ENCODE measurements at regions not wholly inside any gene's neighbourhood (a gene's known extent, or its start where the extent isn't known, plus 50 kb on each side); places are given as distances from the start of the nearest gene placed in this dataset.
A peak's percentile ranks its signal among the peaks of the same experiment; 100 is the strongest.
"Not testable (repeated sequence)": the region's sequence is repeated elsewhere in the genome, so short reads cannot be mapped to it uniquely, and the experiment has no call there.

DNA sequence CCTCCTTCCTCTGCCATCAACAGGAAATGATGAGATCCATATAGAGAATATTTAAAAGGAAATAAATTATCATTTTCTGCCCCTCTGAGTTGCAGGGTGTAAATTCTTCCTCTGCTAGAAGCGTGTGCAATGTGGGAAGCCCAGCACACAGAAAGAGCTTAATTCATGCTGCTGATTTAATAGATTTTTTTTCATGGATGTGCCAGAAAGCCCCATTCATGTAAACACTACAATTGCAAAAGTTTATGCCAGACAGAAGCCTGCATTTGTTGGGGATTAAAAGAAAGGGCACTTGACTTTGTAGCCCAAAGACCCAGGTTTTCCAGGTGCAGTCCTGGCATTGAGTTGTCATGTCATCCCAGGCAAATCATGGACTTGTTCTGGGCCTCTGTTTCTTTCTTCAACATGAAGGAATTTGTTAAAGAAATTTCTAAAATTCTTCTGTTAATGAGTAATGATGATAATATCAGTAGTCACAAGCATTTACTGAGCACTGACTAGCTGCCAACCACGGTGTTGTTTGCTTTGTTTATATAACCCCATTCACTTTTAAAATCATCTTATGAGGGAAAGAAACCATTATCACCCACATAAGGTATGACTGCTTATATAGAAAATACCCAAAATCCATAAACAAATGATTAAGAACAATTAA lies 341.7 kb downstream of the ANAPC1 start:
- not testable (repeated sequence) for H3K4me1 Mint-ChIP-seq, H3K4me3 Mint-ChIP-seq, H3K9me3 Mint-ChIP-seq, H3K27ac Mint-ChIP-seq, H3K27me3 Mint-ChIP-seq, H3K36me3 Mint-ChIP-seq, ATAC-seq

DNA sequence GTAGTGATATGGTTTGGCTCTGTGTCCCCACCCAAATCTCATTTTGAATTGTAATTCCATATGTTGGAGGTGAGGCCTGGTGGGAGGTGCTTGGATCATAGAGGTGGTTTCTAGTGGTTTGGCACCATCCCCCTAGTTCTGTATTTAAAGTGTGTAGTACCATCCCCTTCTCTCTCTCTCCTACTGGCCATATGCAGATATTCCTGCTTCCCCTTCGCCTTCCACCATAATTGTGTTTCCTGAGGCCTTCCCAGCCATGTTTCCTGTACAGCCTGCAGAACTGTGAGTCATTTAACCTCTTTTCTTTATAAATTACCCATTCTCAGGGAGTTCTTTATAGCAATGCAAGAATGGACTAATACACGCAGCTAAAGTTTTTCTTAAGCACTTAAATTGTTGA lies 340.0 kb downstream of the ANAPC1 start:
- H3K27me3 Mint-ChIP-seq = not testable (repeated sequence)

DNA sequence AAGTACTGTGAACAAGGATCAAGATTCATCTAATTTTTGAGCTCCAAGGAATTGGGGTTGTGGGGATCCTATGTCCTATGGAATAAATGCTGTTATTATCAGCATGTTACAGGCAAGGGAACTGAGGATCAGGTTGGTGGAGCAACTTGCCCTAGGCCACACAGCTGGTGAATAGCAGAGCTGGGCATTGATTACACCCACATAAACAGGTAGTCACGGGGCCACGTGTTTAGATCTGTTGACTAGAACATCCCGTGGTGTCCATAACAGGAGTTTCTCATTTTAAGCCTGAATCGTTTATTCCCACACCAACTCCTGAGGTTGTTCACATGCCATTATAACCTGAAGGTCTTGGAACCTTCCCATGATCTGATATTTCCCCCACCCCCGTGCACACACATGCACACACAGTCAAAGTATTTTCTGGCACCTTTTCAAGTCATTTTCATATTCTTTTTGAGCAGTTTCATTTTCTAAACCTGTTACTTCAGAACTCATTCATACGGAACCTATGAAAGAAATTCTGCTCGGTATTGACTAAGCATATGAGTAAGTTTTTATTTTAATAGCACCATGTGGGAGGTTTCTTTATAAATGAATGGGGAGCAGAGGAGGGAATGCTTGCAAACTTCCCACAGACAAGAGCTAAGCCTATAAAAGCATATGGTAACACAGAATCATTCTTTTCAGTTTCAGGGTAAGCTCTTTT lies 338.1 kb downstream of the ANAPC1 start:
- H3K4me3 Mint-ChIP-seq, H3K27ac Mint-ChIP-seq, H3K36me3 Mint-ChIP-seq, H3K9me3 Mint-ChIP-seq, H3K27me3 Mint-ChIP-seq, H3K4me1 Mint-ChIP-seq: not testable (repeated sequence)
- peak; percentile 80 for ATAC-seq

More for the DNA sequence above, 340.0 kb downstream of the ANAPC1 start:
- H3K9me3 Mint-ChIP-seq, H3K27ac Mint-ChIP-seq, H3K36me3 Mint-ChIP-seq, H3K4me3 Mint-ChIP-seq, H3K4me1 Mint-ChIP-seq, ATAC-seq: not testable (repeated sequence)

DNA sequence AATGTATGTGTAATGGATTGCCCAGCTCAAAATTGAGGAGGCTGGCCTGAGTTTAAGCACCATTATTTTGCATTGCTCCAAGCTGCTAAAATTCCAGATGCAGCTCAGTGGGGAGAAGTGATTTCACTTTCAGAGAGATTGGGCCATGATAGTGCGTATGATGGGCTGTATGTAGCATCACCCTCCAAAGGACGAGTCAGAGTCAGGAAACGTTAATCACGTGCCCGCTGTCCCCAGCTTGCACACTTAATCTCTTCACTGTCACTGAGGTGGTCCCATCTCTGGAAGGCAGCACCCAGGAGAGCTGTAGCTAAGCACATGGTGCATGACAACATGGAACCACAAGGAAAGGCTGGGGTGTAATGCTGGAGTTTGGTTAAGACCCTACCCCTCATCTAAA lies 337.4 kb downstream of the ANAPC1 start:
- H3K4me1 Mint-ChIP-seq, H3K9me3 Mint-ChIP-seq, H3K27ac Mint-ChIP-seq, H3K36me3 Mint-ChIP-seq, H3K27me3 Mint-ChIP-seq: not testable (repeated sequence)
- peak; percentile 49 for ATAC-seq
- H3K4me3 Mint-ChIP-seq = peak overlapping the region; percentile 23

DNA sequence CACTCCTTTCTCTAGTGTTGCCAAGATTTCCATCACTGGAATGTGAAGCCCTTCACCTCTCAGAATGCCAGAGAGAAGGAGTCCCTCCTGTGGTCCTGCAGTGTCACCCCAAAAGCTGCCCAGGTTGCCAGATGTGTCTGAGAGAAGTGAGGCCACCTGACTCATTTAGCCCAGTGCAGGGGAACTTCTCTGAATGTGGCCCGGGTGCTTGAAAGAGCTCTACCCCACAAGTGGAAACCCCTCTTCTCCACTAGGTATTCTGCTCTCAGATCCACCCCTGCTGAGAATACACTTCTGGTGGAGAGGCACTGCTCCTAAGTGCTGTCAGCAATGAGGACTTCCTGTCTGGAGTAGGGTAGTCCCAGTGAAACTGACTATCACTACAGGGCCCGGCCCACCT lies 334.8 kb downstream of the ANAPC1 start:
- not testable (repeated sequence) for H3K9me3 Mint-ChIP-seq, H3K27ac Mint-ChIP-seq, H3K4me3 Mint-ChIP-seq, H3K36me3 Mint-ChIP-seq, H3K27me3 Mint-ChIP-seq, H3K4me1 Mint-ChIP-seq
- ATAC-seq = peak; percentile 75

DNA sequence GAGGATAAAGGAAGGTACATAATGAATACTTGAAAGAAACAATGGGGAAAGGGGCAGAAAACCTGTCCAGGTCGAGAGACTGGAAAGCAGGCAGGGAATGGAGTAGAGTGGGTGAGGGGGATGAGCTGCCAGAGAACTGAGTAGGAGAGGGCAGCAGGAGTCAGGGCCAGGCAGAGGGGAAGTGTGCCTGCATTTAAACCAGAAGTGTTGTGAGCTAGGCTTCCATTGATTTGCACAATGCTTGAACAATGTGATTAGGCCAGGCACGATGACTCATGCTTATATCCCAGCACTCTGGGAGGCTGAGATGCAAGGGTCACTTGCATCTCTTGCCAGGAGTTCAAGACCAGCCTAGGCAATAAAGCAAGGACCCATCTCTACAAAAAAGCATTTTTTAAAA lies 332.6 kb downstream of the ANAPC1 start:
- H3K4me3 Mint-ChIP-seq, H3K27me3 Mint-ChIP-seq, H3K4me1 Mint-ChIP-seq, H3K27ac Mint-ChIP-seq, H3K36me3 Mint-ChIP-seq, ATAC-seq, H3K9me3 Mint-ChIP-seq: not testable (repeated sequence)

DNA sequence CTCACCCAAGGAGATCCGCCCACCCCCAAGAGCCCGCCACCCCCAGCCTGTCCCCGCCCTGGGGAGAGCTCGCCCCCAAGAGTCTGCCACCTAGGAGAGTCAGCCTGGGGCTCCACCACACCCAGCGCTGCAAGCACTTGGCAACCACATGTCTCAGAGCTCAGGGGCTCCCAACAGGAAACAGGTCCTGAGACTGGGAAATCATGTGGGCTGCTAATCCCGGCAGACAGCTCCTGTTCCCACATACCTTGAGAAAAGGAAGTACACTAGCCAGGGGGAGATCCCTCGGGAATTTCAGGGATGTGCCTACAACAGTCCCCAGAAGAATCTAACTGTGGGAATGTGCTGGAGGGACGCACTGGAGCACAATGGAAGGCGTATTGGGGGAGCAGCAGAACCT lies 331.4 kb downstream of the ANAPC1 start:
- ATAC-seq, H3K27me3 Mint-ChIP-seq, H3K9me3 Mint-ChIP-seq, H3K27ac Mint-ChIP-seq, H3K36me3 Mint-ChIP-seq, H3K4me3 Mint-ChIP-seq, H3K4me1 Mint-ChIP-seq: not testable (repeated sequence)

DNA sequence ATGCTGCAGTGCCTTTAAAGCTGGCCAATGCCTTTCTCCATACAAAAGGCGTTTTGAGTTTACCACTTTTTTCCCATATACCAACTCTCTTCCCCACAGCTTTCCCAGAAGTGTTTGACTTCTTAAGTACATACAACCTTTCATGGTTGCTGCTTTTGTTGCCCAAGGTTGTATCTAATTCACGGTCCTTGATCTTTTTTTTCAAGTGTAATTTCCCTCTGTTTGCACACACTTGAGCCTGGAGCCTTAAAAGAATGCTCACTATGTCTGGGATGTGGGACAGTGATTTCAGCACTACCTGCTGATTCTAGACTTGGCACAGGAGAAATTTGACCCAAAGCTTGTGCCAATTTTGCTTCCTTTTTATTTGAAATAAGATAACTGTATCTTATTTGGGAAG lies 324.7 kb downstream of the ANAPC1 start:
- H3K36me3 Mint-ChIP-seq, H3K27me3 Mint-ChIP-seq, H3K4me3 Mint-ChIP-seq, H3K27ac Mint-ChIP-seq, H3K4me1 Mint-ChIP-seq, H3K9me3 Mint-ChIP-seq, ATAC-seq: not testable (repeated sequence)

DNA sequence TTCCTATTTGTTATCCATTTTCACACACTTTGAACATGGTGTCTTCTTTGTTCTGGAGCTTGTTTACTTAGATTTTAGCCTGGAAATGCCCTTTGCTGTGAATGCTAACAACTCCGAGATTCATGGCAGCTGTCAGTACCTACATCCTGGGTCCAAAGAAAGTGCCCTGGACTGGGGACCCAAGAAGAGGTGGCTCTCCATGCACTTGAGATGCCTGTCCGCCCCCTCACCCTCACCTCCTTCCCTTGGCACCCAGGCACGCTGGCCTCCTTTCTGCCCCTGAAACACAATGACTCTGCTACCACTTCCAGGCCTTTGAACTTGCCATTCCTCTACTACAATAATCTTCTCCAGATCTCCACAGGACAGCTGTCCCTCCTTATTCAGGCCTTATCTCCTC lies 324.2 kb downstream of the ANAPC1 start:
- not testable (repeated sequence) for H3K9me3 Mint-ChIP-seq, ATAC-seq, H3K27ac Mint-ChIP-seq, H3K36me3 Mint-ChIP-seq, H3K27me3 Mint-ChIP-seq, H3K4me3 Mint-ChIP-seq, H3K4me1 Mint-ChIP-seq

DNA sequence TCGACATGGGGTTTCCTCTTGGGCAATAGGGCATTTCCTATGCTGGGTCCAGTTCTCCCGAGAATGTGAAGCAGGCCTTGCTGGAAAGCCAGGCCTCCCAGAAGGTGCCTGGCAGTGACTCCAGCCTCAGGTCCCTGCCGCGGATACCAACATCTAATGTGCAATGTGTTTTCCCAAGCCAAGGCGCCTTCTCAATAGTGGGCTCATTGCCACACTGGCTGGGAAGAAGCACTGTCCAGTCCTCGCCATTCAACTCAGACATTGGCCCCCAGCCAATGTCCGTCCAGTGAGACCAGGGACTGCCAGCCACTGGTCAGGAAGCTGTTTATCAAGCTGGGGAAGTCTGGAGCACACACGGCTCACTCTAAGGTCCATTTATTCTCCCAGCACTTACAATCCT lies 317.9 kb downstream of the ANAPC1 start:
- not testable (repeated sequence) for H3K9me3 Mint-ChIP-seq, H3K4me3 Mint-ChIP-seq, ATAC-seq, H3K36me3 Mint-ChIP-seq, H3K27me3 Mint-ChIP-seq, H3K4me1 Mint-ChIP-seq, H3K27ac Mint-ChIP-seq

DNA sequence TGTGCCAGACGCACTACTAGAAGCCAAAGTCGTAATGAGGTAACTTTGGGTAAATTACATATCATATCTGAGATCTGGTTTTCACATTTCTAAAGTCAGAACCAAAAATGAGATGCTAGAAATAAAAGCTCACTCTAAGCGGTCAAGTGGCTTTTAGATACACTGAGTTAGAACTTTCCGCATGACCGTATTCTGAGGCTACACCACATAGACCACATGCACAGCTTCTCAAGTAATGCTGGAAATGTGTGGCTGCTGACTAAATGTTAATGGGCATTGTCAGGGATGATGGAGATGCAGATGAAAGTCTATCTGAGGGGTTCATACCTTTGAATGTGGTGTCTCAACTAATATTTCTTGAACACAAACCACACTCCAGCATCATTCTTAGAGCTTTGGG lies 316.8 kb downstream of the ANAPC1 start:
- H3K27me3 Mint-ChIP-seq, H3K4me3 Mint-ChIP-seq, H3K4me1 Mint-ChIP-seq, H3K36me3 Mint-ChIP-seq, ATAC-seq, H3K27ac Mint-ChIP-seq, H3K9me3 Mint-ChIP-seq: not testable (repeated sequence)

DNA sequence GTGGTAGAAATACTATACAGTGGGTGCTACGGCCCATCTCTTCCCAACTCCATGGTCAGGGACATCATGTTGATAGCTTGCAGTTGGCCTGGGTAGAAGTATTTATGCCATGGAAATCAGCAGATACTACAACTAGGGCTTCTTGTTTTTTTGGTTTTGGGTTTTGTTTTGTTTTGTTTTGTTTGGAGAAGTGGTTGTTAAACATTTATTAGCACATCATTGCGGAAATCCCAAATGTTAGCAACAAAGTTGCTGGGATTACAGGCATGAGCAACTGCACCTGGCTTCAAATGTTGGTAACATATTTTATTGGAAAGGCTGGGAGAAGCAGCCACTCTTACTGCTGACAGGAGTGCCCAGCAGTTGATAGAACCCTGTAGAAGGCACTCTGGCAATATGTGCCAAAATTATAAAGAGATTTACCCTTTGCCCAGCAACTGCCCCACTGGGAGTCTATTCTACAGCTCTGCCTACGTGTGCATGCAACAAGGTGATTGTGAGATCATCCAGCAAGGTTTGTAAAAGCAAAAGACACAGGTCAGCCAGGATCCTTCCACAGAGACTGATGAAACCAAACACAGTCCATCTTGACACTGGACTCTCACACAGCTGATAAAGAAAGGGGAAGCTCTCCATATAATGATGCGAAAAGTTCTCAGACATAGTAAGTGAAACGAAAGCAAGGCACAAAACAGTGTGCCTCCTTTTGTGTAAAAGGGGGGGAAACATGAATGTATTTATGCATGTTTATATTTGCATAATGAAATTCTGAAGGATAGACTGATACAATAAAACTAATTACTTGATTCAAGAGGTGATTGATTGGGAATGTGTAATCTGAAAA lies 314.4 kb downstream of the ANAPC1 start:
- peak; percentile 77 for ATAC-seq
- peak overlapping the region; percentile 33 for H3K4me3 Mint-ChIP-seq

DNA sequence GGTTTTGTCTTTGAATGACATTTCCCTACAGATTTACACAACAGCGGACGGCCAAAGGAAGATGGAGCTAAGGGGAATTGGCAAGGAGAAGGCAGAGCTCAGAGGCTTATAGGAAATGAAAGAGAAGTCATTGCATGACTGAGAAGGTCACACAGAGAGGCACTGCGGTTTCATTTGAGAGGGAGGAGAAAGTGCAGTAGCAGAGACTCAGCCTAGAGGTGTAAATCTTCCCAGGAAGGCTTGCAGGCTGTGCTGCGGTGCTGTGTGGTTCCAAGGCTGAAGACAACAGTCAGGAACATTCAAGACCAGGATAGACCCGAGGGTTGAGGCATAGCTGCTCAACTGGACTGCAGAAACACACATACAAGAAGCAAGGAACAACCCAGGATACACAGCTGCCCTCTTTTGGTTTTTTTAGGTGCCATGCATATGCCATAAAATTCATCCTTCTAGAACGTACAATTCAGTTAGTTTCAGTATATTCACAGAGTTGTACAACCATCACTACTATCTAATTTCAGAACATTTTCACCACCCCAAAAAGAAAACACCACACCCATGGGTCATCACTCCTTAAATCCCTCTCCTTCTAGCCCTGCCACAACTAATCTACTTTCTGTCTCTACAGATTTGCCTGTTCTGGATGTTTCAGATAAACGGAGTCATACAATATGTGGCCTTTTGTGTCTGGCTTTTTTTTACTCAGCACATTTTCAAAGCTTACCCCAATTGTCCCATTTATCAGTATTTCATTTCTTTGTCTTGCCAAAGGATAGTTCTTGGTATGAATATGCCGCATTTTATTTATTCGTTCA lies 313.5 kb downstream of the ANAPC1 start:
- not testable (repeated sequence) for H3K9me3 Mint-ChIP-seq, H3K36me3 Mint-ChIP-seq, H3K27ac Mint-ChIP-seq, H3K27me3 Mint-ChIP-seq, H3K4me1 Mint-ChIP-seq, H3K4me3 Mint-ChIP-seq
- peak; percentile 94 for ATAC-seq

More for the DNA sequence above, 314.4 kb downstream of the ANAPC1 start:
- H3K36me3 Mint-ChIP-seq, H3K4me1 Mint-ChIP-seq, H3K9me3 Mint-ChIP-seq, H3K27me3 Mint-ChIP-seq, H3K27ac Mint-ChIP-seq: not testable (repeated sequence)

DNA sequence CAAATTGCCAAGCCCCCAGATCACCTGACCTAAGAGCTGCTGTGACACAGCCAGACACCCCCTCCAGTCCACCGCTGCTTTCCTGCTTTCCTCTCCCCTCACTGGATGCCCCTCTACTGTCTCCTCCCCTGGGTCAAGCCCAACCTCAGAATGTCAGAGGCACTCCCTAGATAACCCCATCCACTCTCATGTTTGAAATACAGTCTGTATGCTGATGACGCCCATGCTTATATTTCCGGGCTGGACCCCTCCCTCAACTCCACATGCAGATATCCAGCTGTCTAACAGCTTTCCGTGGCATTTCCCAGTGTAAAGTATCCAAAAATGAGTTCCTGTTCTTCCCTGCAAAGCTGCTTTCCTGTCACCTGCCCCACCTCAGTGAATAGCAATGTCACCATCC lies 309.2 kb downstream of the ANAPC1 start:
- not testable (repeated sequence) for H3K27me3 Mint-ChIP-seq, H3K27ac Mint-ChIP-seq, H3K4me1 Mint-ChIP-seq

DNA sequence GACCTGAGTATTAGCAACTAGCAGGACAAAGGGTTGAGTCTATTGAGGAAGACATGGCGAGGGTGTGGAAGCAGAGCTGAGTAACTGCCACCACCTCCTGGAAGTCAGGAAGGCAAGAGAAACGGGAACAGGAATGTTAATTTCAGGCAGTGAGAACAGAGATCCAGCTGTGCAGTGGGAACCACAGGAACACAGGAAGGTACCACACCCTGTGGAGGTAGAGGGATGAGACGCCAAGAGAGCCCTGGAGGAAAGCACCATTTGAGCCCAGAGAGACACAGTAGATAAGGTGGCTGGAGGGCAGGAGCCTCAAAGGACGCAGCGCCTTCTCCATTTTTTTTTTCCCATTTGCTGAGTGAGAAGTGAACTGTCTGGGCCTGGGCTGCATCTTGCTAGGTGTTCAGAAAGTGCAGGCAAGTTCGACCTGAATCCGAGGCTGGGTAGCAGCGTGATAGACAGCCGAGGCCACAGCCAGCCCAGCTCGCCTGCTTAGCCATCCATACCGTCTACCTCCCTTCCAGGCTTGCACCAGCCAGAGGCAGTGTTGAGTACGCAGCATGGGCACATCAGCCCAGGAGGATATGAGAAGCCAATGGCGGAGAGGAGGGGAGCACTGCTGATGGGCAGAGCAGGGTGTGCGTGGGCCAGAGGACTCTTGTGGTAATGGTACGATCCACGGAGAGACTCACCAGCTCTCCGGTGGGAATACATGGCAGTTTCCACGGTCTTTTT lies 306.7 kb downstream of the ANAPC1 start:
- not testable (repeated sequence) for H3K27me3 Mint-ChIP-seq, H3K9me3 Mint-ChIP-seq, H3K4me3 Mint-ChIP-seq, H3K4me1 Mint-ChIP-seq, H3K27ac Mint-ChIP-seq, H3K36me3 Mint-ChIP-seq, ATAC-seq

More for the DNA sequence above, 309.2 kb downstream of the ANAPC1 start:
- H3K4me3 Mint-ChIP-seq, ATAC-seq, H3K36me3 Mint-ChIP-seq, H3K9me3 Mint-ChIP-seq: not testable (repeated sequence)
